Activated B cell treated with CpG ODN at 0.5 μM for 24 hours (primary cell): ENCODE measurements at regions not wholly inside any gene's neighbourhood (a gene's known extent, or its start where the extent isn't known, plus 50 kb on each side); places are given as distances from the start of the nearest gene placed in this dataset.

Experiments used
- ATAC-seq: fragments of 200-7000 bp; cut with Tn5 transposase; one replicate; pipeline ENCODE4 v1.10.0; 2021; ENCODE audit warnings: low read depth, mild to moderate bottlenecking, moderate library complexity
- CTCF ChIA-PET: fragments of 350-600 bp; sonication (Branson Sonifier 250); formaldehyde crosslinking; loops from one replicate; lab custom pipeline; 2021; ENCODE audit warnings: antibody characterized with exemption; lab: Charles Lee
- POLR2A ChIA-PET: fragments of 350-600 bp; sonication (Branson Sonifier 250); formaldehyde crosslinking; loops from one replicate; lab custom pipeline; 2021; ENCODE audit warnings: antibody characterized with exemption; lab: Charles Lee
- DNase-seq: peaks from one replicate; pipeline ENCODE4 v3.0.0; 2022
- H3K27ac Mint-ChIP-seq: one replicate; pipeline ENCODE4 v1.8.0; 2020; ENCODE audit warnings: mixed read lengths
- H3K27me3 Mint-ChIP-seq: one replicate; pipeline ENCODE4 v1.8.0; 2021; ENCODE audit warnings: mixed read lengths
- H3K36me3 Mint-ChIP-seq: one replicate; pipeline ENCODE4 v1.8.0; 2021; ENCODE audit warnings: low read depth, mixed read lengths
- H3K4me1 Mint-ChIP-seq: one replicate; pipeline ENCODE4 v1.8.0; 2021; ENCODE audit warnings: mixed read lengths
- H3K4me3 Mint-ChIP-seq: one replicate; pipeline ENCODE4 v1.8.0; 2020; ENCODE audit warnings: mild to moderate bottlenecking, mixed read lengths
- H3K9me3 Mint-ChIP-seq: one replicate; pipeline ENCODE4 v1.8.0; 2020; ENCODE audit warnings: mixed read lengths
- intact Hi-C: fragments of 100-400 bp; cut with micrococcal nuclease; formaldehyde crosslinking; loops from one replicate; pipeline ENCODE4 v1.15.1; 2024
- TF ChIP-seq, protein P1 (sequence below): fragments of 200-600 bp; IDR thresholded peaks from one replicate; pipeline ENCODE4 v1.8.0; 2022; ENCODE audit warnings: antibody characterized with exemption, mild to moderate bottlenecking

DNA sequence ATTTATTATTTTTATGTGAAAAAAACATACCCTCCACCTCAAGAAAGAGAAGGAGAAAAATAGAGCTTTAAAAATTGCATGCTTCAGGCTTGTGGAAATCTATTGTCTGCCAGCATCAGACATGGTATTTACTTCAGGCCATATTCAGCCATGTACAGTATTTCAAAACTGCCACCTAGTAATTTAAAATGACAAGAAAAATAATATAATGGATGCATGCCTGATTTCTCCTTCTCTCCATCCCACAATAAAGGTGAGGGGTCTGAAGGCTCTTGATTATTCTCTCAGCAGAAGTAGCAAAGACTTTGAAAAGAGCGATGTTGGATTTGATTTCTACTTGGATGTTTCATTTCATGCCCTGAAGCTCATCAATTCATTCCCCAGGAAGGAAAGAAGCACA, 250.7 kb downstream of the TBC1D4 start:
- Mint-ChIP-seq H3K27ac (no peak overlapping the region), H3K27me3 (no peaks in the 10 kb centered on the region), H3K4me3 (no peak overlapping the region), H3K36me3 (no peaks in the 10 kb centered on the region), H3K9me3 (no peaks in the 10 kb centered on the region), H3K4me1 (no peaks in the 10 kb centered on the region)
- CTCF ChIA-PET: interaction anchor here (1.3 kb wide), 1 partner anchor 12 kb away, joined by 6 read pairs; no protein-coding TSS in a partner anchor
- DNase-seq (no peak), ATAC-seq (no peak)
- TF ChIP-seq, protein P1, sequence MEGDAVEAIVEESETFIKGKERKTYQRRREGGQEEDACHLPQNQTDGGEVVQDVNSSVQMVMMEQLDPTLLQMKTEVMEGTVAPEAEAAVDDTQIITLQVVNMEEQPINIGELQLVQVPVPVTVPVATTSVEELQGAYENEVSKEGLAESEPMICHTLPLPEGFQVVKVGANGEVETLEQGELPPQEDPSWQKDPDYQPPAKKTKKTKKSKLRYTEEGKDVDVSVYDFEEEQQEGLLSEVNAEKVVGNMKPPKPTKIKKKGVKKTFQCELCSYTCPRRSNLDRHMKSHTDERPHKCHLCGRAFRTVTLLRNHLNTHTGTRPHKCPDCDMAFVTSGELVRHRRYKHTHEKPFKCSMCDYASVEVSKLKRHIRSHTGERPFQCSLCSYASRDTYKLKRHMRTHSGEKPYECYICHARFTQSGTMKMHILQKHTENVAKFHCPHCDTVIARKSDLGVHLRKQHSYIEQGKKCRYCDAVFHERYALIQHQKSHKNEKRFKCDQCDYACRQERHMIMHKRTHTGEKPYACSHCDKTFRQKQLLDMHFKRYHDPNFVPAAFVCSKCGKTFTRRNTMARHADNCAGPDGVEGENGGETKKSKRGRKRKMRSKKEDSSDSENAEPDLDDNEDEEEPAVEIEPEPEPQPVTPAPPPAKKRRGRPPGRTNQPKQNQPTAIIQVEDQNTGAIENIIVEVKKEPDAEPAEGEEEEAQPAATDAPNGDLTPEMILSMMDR: no peak
- POLR2A ChIA-PET: no interaction called here
- intact Hi-C loops: no loop called here

DNA sequence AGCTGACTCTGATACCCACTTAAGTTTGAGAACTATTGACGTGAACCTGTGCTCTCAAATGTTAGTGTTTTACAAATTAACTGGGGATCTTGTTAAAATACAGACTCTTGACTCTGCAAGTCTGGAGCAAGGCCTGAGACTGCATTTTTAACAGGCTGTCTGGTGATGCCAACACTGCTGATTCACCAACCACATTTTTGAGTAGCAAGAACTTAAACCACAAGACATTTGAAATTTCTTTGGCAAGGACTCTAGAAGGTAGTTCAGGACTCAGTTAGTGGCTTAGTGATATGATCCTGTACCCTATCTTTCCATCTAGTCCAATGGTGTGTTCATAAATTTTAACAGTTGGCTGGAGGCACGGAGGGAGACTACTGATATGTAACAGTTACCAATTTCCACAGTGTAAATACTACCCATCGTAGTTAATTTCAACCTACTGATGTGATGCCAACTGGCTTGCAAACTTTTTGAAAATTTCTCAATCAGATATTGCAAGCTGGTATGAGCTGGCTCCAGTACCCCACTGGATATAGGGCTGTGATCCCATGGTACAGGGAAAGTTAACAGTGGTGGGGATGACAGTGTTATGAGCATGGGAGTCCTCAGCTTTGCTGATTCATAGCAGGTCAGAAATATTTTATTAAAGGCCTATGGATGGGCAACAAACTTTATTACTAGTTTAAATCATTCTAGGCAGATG, 255.1 kb downstream of the TBC1D4 start:
- Mint-ChIP-seq H3K4me1 (no peaks in the 10 kb centered on the region), H3K36me3 (no peaks in the 10 kb centered on the region), H3K4me3 (no peak overlapping the region), H3K27ac (no peak overlapping the region), H3K27me3 (no peaks in the 10 kb centered on the region), H3K9me3 (no peaks in the 10 kb centered on the region)
- intact Hi-C loops: no loop called here
- POLR2A ChIA-PET: no interaction called here
- CTCF ChIA-PET: no interaction called here
- ATAC-seq: no peak
- no peak for DNase-seq
- TF ChIP-seq, protein P1: no peak

DNA sequence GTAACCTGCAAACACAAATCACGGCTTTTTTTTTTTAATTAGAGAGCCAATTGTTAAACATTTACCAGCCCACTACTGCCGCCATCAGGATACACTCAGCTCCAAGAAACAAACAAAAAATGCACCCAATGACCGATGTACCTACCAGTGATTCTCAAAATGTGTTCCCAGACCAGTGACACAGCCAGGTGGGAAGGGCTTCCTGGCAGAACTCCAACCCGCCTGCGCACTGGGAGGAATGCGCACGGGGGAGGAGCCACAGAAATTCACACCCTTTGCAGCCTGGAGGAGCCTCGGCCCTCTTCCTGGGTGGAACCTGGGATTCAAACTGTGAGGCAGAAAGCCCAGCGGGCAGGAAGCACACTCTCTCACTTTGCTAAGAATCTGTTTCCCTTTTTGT, 255.9 kb downstream of the TBC1D4 start:
- CTCF ChIA-PET: no interaction called here
- H3K4me3 Mint-ChIP-seq: no peak overlapping the region
- no peak for DNase-seq

DNA sequence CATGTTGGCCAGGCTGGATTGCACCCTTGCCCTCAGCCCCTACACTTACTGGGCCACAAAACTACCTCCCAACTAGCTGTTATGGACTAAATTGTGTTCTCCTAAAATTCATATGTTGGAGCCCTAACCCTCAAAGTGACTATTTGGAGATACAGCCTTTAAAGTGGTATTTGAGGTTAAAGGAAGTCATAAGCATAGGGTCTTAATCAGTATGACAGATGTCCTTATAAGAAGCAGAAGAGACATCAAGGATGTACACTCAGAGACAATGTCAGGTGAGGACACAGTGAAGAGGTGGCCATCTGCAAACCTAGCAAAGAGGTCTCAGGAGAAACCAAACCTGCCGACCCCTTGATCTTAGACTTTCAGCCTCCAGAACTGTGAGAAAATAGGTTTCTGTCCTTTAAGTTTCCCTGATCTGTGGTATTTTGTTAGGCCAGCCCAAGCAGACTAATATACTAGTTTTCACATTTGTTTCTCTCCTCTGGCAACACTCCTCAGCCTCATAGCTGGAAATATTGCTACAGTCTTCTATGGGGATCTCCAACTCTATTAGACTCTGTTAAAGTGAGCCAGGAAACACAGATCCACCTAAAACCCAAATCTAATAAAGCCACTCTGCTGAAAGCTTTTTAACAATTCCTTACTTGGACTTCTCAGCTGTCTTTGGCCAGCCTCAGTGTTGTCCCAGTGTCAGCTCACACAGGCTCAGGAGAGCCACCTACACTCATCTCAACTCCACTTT, 256.5 kb downstream of the TBC1D4 start:
- TF ChIP-seq, protein P1: no peak
- DNase-seq (no peak), ATAC-seq (no peak)
- no peaks in the 10 kb centered on the region for H3K27me3 Mint-ChIP-seq
- ChIA-PET CTCF (no interaction called here), POLR2A (no interaction called here)
- no peaks in the 10 kb centered on the region for H3K9me3 Mint-ChIP-seq
- no peak overlapping the region for H3K4me3 Mint-ChIP-seq
- H3K27ac Mint-ChIP-seq: no peak overlapping the region
- no peaks in the 10 kb centered on the region for H3K36me3 Mint-ChIP-seq
- no peaks in the 10 kb centered on the region for H3K4me1 Mint-ChIP-seq
- intact Hi-C loops: no loop called here

More for the DNA sequence above, 255.9 kb downstream of the TBC1D4 start:
- H3K27ac Mint-ChIP-seq: no peak overlapping the region
- intact Hi-C loops: no loop called here
- no peaks in the 10 kb centered on the region for H3K4me1 Mint-ChIP-seq
- no peaks in the 10 kb centered on the region for H3K27me3 Mint-ChIP-seq
- H3K9me3 Mint-ChIP-seq: no peaks in the 10 kb centered on the region
- TF ChIP-seq, protein P1: no peak
- H3K36me3 Mint-ChIP-seq: no peaks in the 10 kb centered on the region
- POLR2A ChIA-PET: no interaction called here
- ATAC-seq: no peak

DNA sequence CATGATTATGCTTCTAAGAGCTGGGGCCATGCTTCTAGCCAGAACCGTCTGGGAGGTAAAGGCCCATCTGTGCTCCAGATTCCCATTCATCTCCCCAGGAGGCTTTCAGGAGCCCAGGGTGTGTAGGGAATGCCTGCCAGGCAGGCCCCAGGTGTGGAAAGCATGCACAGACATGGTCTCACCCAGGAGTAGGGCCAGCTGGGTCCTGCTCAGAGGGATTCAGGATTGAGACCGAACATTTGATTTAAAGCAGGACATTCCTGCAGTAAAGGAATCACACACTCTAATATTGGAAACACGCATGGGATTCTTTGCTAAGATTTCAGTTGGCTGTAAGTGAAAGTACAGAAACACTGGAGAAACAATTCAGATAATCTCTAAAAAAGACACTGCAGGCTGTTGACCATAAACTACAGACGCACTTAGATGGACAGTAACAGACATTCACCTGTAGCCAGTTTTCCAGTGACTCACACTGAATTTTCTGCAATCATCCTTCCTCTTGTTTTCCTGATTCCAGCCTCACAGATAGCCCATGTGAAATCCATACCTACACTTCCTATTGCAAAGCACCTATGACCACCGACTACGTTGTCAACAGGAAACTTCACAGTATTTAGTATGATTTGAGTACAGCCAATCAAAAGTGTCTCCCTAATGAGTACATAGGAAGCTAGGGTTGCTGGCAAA, 257.8 kb downstream of the TBC1D4 start:
- CTCF ChIA-PET: no interaction called here
- no peak for DNase-seq
- POLR2A ChIA-PET: no interaction called here
- Mint-ChIP-seq H3K9me3 (no peaks in the 10 kb centered on the region), H3K36me3 (no peaks in the 10 kb centered on the region), H3K27me3 (peaks cover 9% of the 10 kb centered on the region), H3K4me3 (no peak overlapping the region), H3K4me1 (peaks cover 6% of the 10 kb centered on the region), H3K27ac (no peak overlapping the region)
- intact Hi-C loops: no loop called here
- ATAC-seq: no peak
- TF ChIP-seq, protein P1: no peak
